ENCODE measurements at regions not wholly inside any gene's neighbourhood (a gene's known extent, or its start where the extent isn't known, plus 50 kb on each side); places are given as distances from the start of the nearest gene placed in this dataset.
A peak's percentile ranks its signal among the peaks of the same experiment; 100 is the strongest.
"Not testable (repeated sequence)": the region's sequence is repeated elsewhere in the genome, so short reads cannot be mapped to it uniquely, and the experiment has no call there.

DNA sequence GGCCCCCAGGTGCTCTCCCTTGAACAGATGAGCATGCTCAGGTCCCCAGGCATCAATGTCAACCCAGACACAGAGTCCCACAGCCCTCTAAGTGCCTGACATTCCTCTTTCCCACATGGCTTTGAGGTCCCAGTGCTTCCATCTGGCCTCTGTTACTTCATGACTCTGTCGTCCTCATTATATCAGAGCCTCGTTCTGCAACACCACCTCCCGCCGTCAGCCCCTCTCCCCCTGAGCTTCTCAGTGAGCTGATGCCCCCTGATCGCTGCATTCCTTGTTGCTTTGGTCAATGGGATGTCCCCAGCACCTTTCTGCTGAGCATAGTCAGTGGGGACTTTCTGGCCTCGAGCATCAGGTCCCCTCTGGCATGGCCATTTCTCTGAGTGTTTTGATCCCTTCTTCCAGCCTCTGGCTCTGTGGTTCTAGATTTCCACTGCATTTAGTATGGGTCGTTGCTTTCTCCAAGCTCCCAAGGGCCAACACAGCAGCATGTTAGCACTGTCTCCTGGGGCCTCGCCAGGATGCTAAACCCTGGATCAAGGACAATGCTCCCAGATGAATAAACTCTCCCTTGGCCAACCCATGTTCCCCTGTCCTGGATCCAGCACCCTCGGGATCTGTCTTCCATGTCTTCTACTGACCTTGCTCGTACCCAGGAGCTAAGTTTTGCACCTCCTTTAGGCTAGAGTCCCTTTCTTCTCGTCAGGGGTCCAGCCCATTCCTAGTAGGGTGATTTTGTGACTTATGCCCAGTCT is 143.2 kb upstream of the TWIST2 start:
- DNase-seq: no peak

DNA sequence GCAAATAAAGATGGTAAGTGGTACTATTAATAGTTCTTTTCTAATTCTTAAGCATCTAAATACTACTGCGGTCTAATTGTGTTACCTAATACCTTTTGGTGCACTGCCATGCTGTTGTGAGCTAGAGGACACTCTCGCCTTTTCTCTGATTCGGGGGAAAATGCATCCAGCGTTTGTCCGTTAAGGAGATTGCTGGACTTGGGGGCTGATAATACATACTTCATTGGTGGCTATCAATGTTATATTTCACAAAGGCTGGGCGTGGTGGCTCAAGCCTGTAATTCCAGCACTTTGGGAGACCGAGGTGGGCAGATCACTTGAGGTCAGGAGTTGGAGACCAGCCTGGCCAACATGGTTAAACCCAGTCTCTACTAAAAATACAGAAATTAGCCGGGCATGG is 141.7 kb upstream of the TWIST2 start:
- DNase-seq: no peak

DNA sequence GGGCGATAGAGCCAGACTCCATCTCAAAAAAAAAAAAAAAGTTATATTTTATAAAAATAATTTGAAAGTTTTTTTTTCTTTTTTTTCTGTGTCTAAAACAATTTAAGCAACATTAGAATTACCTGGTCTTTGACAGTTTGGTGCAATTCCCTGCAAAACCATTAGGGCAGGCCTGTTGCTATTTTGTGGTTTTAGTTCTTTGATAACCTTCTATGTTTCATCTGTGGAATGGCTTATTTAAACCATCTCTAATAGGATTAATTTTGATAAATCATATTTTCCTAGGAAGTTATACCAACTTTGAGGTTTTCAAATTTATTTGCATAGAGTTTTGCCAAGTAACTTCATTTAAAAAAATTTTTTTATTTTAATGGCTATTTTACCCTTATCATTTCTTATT is 141.2 kb upstream of the TWIST2 start:
- DNase-seq: no peak

DNA sequence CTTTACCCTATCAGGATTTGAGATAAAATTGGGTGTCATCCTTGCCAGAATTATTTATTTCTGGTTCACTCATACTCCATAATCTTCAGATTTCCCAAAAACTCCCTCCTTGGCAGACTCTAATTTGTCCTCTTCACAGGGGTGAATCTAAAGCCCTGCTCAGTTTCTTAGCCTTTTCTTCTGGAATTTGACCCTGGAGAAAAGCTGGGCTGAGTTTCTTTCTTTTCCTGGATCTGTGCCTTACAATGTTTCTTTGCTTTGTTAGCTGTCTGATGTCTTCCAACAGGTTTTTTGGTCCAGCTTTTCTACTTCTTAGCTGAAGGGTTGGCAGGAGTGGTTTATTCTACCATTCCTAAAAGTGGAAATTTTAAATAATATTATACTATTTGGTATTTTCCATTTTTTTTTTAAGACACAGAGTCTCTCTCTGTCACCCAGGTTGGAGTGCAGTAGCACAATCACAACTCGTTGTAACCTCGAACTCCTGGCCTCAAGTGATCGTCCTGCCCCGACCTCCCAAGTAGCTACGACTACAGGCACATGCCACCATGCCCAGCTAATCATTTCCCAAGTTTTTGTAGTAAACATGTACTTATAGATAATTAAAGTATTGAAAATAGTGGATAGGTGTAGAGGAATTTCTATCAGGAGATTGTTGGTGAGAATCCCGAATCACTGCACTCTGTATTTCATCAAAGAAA is 138.4 kb upstream of the TWIST2 start:
- no peak for DNase-seq

DNA sequence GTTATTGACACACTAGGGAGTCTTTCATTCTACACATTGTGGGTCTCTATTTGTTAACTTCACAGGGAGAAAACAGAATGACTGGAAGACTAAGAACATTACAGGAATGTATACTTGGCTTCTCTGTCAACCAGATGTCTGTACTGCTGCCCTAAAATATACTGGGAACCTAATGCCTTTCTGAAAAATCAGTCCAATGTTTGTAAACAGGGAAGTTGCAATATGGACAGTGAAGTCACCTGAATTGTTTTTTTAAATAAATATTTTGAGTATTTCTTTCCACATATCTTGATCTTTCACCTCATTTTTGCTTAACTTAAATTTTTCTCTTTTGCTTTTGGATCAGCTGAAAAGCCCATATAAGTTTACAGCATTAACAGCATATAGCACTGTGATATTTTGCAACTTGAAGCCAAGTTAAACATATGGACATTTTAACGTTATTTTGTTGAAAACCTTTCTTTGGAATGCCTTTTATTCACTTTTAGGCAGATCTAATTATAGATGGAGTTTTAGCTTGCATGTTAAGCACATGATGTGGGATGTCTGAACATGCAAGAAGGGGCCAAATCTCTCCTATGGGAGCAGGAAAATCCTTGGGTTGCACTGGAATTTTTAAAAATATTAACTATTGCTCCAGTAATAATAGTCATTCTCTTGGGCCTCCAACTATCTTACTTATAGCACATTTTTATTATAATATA is 137.7 kb upstream of the TWIST2 start:
- no peak for DNase-seq

DNA sequence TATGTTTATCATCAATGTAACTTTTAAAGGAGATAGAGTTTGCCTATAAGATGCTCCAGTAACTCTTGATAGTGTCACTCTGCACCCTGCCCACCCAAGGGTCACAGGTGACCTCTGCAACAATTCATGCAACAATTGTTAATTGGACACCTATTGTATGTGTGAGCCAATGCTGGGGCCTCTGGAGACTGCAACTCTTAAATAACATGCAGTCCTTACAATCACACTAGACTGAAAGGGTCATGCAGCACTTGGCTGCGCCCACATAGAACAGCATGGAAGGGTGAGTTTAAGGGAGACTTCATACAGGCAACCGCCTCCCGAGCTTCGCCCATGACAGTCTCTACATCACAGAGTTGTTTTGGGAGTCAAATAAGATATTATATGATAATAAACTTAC is 137.1 kb upstream of the TWIST2 start:
- DNase-seq: no peak

DNA sequence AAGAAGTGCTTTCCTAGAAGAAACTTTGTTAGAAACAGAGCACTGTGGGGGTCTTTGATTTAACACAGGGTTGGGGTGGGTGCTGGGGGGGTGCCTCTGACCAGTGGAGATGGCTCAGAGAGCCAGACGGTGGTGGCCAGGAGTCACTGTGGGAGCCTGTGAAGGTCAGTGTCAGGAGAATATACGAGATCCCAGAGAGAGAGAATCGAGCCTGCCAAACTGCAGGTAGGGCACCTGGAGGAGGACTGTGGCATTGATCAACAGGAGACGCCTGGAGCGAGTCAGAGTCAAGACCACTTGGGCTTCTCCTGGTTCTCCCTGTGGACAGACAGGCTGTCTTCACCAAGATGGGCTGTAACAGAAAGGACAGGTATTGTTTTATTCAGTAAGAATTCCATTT is 136.5 kb upstream of the TWIST2 start:
- DNase-seq: no peak

DNA sequence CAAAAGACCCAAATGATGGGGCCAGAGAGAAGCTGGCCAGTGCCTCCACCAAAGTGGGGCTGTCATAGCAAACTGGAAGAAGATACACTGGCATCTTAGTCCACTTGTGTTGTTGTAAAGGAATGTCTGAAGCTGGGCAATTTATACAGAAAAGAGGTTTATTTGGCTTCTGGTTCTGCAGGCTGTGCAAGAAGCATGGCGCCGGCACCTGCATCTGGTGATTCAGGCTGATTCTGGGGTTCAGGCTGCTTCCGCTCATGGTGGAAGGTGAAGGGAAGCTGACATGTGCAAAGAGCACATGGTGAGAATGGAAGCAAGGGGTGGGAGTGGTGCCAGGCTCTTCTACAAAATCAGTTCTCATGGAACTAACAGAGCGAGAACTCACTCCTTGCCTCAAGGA is 135.9 kb upstream of the TWIST2 start:
- DNase-seq: no peak

DNA sequence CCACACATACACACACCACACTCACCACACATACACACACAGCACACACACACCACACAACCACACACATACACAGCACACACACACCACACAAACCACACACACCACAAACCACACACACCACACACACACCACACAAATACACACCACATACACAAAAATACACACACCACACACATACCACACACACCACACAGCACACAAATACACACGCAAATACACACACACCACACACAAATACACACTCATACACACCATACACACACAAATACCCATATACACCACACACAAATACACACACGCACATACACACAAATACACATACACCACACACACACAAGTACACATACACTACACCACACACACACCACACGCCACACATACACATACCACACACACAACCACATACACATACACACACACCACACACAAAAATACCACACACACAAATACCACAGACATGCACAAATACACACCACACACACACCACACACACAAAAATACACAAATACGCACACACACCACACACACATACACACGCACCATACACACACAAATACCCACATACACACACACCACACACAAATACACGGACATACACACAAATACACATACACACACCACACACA is 134.6 kb upstream of the TWIST2 start:
- DNase-seq: no peak

DNA sequence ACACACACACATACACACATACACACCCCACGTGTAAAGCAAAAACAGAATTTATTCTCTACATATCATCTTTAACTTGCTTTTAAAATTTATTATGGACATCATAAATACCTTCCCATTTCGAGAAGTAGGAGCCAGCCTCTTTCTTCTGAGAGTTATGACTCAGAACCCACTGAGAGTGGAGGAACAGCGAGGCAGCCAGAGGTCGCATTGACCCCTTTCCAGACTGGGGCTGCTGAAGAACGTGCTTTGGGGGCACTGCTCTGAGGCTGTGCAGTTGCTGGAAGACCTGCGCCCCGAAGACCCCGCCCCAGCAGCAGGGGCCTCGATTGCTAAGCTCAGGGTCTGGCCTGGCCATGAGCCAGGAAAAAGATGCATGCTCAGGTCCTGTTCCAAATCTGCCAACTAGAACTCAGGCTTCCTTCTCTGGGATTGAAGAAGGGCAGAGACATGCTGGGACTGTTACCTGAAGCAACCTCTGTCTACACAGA is 133.8 kb upstream of the TWIST2 start:
- DNase-seq: no peak

DNA sequence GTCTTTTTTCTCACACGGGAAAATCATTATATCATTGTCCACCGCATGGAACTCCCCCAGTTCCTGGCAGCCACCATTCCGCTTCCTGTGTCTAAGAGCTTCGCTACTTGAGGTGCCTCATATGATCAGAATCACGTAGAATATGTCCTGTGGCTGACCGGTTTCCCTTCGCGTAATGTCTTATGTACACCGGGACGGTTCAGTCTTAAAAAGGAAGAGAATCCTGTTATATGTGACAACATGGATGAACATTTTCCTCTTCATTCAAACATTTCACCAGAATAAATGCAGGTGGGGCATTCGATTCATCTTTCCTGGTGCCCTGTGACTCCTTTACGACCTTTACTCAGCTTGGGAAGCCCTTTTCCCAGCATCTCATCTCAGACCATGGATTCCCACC is 131.7 kb upstream of the TWIST2 start:
- no peak for DNase-seq

DNA sequence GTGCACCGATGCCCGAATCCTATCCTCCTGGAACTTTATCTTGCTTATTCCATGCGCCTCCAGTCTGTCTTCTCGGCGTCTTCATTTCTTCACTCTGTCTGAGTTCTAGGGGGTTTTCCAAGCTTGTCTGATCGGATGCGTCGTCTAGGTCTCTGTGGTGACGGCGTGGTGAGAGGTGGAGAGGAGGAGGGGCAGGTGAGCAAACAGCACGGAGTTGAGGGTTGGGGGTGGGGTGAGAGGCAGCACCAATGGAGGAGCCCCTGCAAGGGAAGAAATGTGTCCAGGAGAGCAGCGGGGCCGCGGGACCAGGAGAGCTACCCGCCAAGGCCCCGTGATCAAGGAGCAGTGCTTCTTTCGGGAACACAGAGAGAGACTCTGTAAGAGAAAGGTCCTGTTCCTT is 131.3 kb upstream of the TWIST2 start:
- no peak for DNase-seq

DNA sequence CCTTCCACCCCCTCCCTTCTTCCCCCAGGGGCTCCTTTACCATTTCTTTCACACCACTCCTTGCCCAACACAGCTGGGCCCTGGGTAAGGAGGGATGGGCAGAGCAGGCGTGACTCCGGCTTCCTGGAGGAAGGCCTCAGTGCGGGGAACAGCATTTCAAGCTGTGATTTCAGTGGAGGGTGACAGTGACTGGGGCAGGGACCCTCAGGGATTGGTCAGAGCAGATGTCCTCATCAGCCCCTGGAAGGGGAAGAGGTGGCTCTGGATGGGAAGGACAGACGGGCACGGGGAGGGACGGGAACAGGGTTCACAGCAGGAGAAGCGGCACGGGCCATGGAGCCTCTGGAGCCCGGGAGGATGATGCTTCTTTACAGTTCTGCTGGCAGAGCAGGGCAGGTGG is 130.8 kb upstream of the TWIST2 start:
- DNase-seq: no peak

DNA sequence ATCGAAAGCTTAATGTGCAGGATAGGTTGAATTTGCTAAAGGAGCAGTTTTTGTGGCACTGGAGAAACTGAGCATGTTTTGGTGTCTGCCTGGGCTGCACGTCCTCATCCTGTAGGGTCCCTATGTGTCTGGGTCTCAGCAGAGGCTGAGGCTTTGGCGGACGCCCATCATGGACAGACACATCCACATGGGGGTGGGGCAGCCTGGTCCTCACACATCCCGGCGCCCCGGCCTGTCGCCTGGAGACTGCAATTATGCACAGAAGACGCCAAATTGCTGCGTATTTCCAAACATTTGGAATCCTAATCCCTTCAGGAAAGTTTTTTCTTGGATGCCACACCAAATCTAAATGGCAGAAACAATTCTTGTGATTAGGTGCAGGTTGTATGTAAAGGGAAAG is 128.2 kb upstream of the TWIST2 start:
- no peak for DNase-seq

DNA sequence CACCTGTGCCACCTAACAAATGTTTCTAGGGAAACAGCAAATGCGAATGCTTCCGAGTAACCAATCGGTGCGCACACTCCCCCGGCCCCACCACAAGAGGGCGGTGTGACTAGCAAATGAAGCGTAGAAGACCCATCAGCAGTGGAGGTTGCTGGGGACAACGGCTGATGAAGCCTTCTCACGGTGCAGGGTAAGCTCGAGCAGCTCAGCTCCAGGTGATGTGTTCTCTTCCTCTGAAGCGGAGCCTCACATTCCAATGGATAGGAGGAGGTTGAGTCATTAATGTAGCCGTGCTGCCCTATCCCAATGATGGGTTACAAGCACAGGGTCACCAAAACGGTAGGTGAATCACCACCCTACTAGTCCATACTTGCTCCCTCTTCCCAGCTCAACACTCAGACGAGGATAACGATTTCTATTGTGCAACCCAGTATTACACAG is 127.6 kb upstream of the TWIST2 start:
- DNase-seq: peak; percentile 15

DNA sequence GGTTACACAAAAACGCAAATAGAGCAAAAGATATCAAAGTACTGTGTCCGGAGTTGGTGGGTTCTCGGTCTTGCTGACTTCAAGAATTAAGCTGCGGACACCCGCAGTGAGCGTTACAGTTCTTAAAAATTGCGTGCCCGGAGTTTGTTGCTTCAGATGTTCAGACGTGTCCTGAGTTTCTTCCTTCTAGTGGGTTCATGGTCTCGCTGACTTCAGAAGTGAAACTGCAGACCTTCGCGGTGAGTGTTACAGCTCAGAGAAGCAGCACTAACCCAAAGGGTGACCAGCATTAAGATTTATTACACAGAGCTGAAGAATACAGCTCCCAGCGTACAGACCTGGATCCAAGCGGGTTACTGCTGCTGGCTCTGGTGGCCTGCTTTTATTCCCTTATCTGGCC is 125.7 kb upstream of the TWIST2 start:
- DNase-seq: no peak

DNA sequence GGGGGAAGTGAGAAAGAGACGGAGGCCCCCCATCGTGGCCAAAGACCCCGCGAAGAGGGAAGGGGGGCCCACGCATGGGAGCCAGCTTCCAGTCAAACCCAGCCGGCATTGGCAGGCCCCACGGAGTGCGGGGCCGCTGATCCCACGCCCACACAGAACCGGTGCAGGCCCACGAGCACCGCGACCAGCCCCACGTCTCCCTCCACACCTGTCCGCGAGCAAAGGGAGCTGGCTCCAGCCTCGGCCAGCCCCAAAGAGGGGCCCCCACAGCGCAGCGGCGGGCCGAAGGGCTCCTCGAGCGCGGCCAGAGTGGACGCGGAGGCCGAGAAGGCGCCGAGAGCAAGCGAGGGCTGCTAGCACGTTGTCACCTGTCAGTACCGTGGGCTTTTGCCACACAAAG is 125.0 kb upstream of the TWIST2 start:
- DNase-seq: no peak

DNA sequence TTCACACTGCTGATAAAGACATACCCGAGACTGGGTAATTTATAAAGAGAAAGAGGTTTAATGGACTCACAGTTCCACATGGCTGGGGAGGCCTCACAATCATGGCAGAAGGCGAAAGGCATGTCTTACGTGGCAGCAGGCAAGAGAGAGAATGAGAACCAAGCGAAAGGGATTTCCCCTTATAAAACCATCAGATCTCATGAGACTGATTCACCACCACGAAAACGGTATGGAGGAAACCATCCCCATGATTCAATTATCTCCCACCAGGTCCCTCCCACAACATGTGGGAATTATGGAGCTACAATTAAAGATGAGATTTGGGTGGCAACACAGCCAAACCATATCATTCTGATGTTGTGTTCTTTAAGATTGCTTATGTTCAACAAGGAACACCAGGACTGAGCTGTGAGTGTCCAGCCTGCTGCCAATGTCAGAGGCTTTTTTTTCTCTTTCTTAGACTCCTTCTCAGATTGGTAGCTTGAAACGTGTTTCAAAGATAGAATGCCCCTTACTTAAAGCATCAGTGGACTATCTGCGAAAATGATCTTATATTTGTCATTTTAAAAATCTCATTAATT is 124.1 kb upstream of the TWIST2 start:
- not testable (repeated sequence) for DNase-seq

DNA sequence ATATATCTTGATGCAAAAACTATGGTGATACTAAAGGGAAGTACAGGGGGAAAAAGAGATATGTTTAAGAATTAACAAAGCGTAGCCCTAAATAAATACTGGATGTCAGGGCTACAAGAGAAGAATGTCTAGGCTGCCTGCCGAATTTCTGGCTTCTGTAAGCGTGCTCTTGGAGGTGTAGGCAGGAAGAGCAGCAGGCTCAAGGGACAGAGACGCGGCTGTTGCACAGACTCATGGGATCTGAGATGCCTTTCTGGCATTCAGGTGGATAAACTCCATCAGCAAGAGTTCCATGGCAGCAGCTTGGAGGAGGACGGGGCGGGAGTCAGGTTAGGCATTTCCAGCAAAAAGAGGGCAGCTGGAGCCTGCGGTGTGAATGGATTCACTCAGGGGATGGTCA is 123.2 kb upstream of the TWIST2 start:
- no peak for DNase-seq

DNA sequence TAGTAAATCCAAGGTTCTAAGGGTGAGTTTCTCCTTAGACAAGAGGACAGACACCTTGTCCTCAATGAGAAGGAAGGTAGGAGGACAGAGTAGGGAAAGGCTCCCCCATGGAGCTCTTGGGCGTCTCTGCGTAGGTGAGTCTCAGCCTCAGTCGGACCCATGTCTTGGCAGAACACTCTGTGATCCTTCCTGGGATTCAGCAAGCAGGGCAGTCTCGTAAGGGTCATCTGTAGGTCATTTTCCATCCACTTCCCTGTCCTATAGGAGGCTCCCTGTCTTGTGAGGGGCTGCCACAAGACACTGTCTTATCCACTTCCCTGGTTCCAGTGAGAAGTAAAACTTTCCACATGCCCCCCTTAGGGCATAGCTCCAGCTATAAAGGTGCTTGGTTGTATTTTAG is 122.6 kb upstream of the TWIST2 start:
- DNase-seq: no peak

DNA sequence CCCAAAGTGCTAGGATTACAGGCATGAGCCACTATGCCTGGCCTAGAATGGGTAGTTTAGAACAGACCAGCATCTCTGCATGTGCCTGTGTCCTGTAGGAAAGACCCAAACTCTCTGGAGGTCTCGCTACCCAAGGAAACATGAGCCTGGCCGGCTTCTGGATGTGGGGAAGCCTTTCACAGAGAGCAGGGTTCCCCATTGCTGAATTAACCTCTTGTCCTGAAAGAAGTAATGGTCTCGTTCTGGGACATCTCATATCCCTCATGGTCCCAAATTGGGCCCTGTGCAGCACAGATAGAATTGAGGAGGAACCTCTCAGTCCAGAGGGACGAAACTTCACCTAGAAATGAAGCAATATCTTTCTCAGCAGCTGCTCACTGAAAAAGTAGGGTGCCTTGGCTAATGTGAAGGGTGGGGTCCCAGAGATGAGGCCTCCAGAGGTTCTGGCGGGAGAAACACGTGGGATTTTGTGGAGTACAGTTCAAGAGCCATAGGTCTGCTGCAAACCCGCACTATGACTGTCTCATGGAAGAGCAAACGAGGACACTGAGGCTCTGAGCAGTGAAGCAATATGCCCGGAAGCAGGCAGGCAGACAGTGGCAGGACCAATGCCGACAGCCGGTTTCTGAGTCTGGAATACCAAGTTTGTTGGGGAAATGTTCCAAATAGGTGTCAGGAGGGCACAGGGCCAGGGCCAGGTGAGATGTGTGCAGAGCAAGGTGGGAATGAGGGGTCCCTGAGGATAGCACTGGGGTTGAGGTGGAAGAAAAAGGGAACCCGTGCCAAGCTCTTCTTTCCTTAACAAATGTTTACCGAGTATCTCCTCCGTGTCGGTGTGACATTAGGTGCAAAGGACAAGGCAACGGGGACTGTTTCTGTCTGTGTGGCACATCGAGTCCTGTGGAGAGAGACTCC is 121.0 kb upstream of the TWIST2 start:
- no peak for DNase-seq

All from activated gamma-delta T cell treated with Interleukin-2 at 50 U/mL for 16 hours (primary cell).